KMS-11 (cell line): ENCODE measurements at regions not wholly inside any gene's neighbourhood (a gene's known extent, or its start where the extent isn't known, plus 50 kb on each side); places are given as distances from the start of the nearest gene placed in this dataset.

Source experiments
- H2AFZ ChIP-seq: fragments of 200-600 bp; sonication (generic); 2 replicates; pipeline ENCODE4 v1.6.1; 2016; ENCODE audit warnings: antibody characterized with exemption, mixed run types, low read depth
- H3K27ac ChIP-seq: fragments of 200-600 bp; sonication (generic); 2 replicates; pipeline ENCODE4 v1.6.1; 2016; ENCODE audit warnings: mild to moderate bottlenecking, mixed run types
- H3K27me3 ChIP-seq: fragments of 200-600 bp; sonication (generic); 2 replicates; pipeline ENCODE4 v1.6.1; 2017; ENCODE audit warnings: mild to moderate bottlenecking, low read depth, mixed run types, moderate library complexity; ENCODE audit not compliant: insufficient read depth
- H3K36me3 ChIP-seq: fragments of 200-600 bp; sonication (generic); 2 replicates; pipeline ENCODE4 v1.6.1; 2017; ENCODE audit warnings: mild to moderate bottlenecking, mixed run types; ENCODE audit not compliant: insufficient read depth
- H3K4me1 ChIP-seq: fragments of 200-600 bp; sonication (generic); 2 replicates; pipeline ENCODE4 v1.6.1; 2016; ENCODE audit warnings: mild to moderate bottlenecking, low read depth, mixed run types; ENCODE audit not compliant: poor library complexity, severe bottlenecking
- H3K4me2 ChIP-seq: fragments of 200-600 bp; sonication (generic); 2 replicates; pipeline ENCODE4 v1.7.0; 2016; ENCODE audit warnings: mild to moderate bottlenecking, mixed run types
- H3K4me3 ChIP-seq: fragments of 200-600 bp; sonication (generic); IDR thresholded peaks from 2 replicates; pipeline ENCODE4 v1.6.1; 2017; ENCODE audit warnings: low read depth, low read length, mixed read lengths; ENCODE audit not compliant: insufficient read depth
- H3K79me2 ChIP-seq: fragments of 200-600 bp; sonication (generic); 2 replicates; pipeline ENCODE4 v1.6.1; 2016; ENCODE audit warnings: low read depth, mixed run types; ENCODE audit not compliant: insufficient read depth
- H3K9ac ChIP-seq: fragments of 200-600 bp; sonication (generic); 2 replicates; pipeline ENCODE4 v1.6.1; 2016; ENCODE audit warnings: mild to moderate bottlenecking, mixed run types
- H4K20me1 ChIP-seq: fragments of 200-600 bp; sonication (generic); 2 replicates; pipeline ENCODE4 v1.6.1; 2016; ENCODE audit warnings: mild to moderate bottlenecking, mixed run types; ENCODE audit not compliant: insufficient read depth
- CTCF ChIP-seq: fragments of 200-600 bp; sonication (generic); conservative IDR thresholded peaks from 2 replicates; pipeline ENCODE4 v1.6.1; 2017; ENCODE audit warnings: low read depth, mild to moderate bottlenecking, antibody characterized with exemption, low read length, moderate library complexity, mixed read lengths

GRCh38 chr1:14300991-14301703 is 297.3 kb upstream of the KAZN start:
- no peak overlapping the region for H2AFZ ChIP-seq
- H4K20me1 ChIP-seq, result no peaks in the 10 kb centered on the region
- no peak overlapping the region for H3K4me3 ChIP-seq
- no peak overlapping the region for H3K27ac ChIP-seq
- H3K27me3 ChIP-seq, result no peaks in the 10 kb centered on the region
- TF ChIP-seq CTCF, result no peak
- H3K4me2 ChIP-seq, result no peak overlapping the region
- no peaks in the 10 kb centered on the region for H3K36me3 ChIP-seq
- H3K79me2 ChIP-seq, result no peaks in the 10 kb centered on the region
- H3K4me1 ChIP-seq, result no peaks in the 10 kb centered on the region
- H3K9ac ChIP-seq, result no peak overlapping the region

GRCh38 chr1:14301704-14302024 is 296.8 kb upstream of the KAZN start:
- Histone ChIP-seq H3K4me3 (no peak overlapping the region), H3K79me2 (no peaks in the 10 kb centered on the region), H3K9ac (no peak overlapping the region), H2AFZ (no peak overlapping the region), H3K36me3 (no peaks in the 10 kb centered on the region), H3K27ac (no peak overlapping the region), H3K4me2 (no peak overlapping the region), H4K20me1 (no peaks in the 10 kb centered on the region), H3K4me1 (no peaks in the 10 kb centered on the region), H3K27me3 (no peaks in the 10 kb centered on the region)
- TF ChIP-seq CTCF, result no peak

GRCh38 chr1:14302025-14302424 is 296.5 kb upstream of the KAZN start:
- Histone ChIP-seq H3K4me2 (no peak overlapping the region), H3K79me2 (no peaks in the 10 kb centered on the region), H3K4me3 (no peak overlapping the region), H3K4me1 (no peaks in the 10 kb centered on the region), H3K9ac (no peak overlapping the region), H4K20me1 (no peaks in the 10 kb centered on the region), H2AFZ (no peak overlapping the region), H3K36me3 (no peaks in the 10 kb centered on the region), H3K27me3 (no peaks in the 10 kb centered on the region), H3K27ac (no peak overlapping the region)
- TF ChIP-seq CTCF, result no peak

- Histone ChIP-seq H3K4me1 (no peaks in the 10 kb centered on the region), H3K4me3 (no peak overlapping the region), H3K36me3 (no peaks in the 10 kb centered on the region), H4K20me1 (no peaks in the 10 kb centered on the region), H3K27me3 (no peaks in the 10 kb centered on the region), H3K79me2 (no peaks in the 10 kb centered on the region), H3K9ac (no peak overlapping the region), H2AFZ (no peak overlapping the region), H3K4me2 (no peak overlapping the region), H3K27ac (no peak overlapping the region)
- TF ChIP-seq CTCF, result no peak
Measured at GRCh38 chr1:14303011-14303410, 295.5 kb upstream of the KAZN start.
